GM12878 (cell line): ENCODE measurements at regions not wholly inside any gene's neighbourhood (a gene's known extent, or its start where the extent isn't known, plus 50 kb on each side); places are given as distances from the start of the nearest gene placed in this dataset.

Source experiments
- ATAC-seq: fragments of 200-7000 bp; cut with Tn5 transposase; 3 replicates; pipeline ENCODE4 v1.9.1; 2020; ENCODE audit warnings: mild to moderate bottlenecking, moderate library complexity
- BruUV-seq: library from RNA; stranded (reverse); fragments of 400-500 nt; replicated peaks from 2 replicates; lab custom pipeline; 2021; lab: Mats Ljungman, UMichigan
- CTCF ChIA-PET: fragments of 300-600 bp; sonication (Branson Sonifier 250); formaldehyde crosslinking; extraction: SDS; loops from one replicate; lab custom pipeline; 2021; ENCODE audit warnings: inconsistent platforms; lab: Yijun Ruan, JAX
- POLR2A ChIA-PET: fragments of 350-600 bp; formaldehyde crosslinking; extraction: SDS; loops from one replicate; lab custom pipeline; 2021; ENCODE audit warnings: inconsistent platforms; lab: Charles Lee
- RAD21 ChIA-PET: fragments of 300-600 bp; sonication (Branson Sonifier 250); formaldehyde crosslinking; loops from one replicate; lab custom pipeline; 2023; ENCODE audit warnings: antibody characterized with exemption; ENCODE audit not compliant: unreplicated experiment; lab: Charles Lee
- SMC1A ChIA-PET: fragments of 300-600 bp; sonication (Branson Sonifier 250); formaldehyde crosslinking; loops from one replicate; lab custom pipeline; 2023; ENCODE audit not compliant: unreplicated experiment, uncharacterized antibody; lab: Charles Lee
- DNase-seq: peaks from one replicate; pipeline ENCODE4 v3.0.0-alpha.2; 2011; ENCODE audit warnings: low read depth, low spot score
- FAIRE-seq: peaks from 3 replicates; lab custom pipeline; 2011; peaks lifted over from hg19 to GRCh38; lab: Jason Lieb, UNC
- H2AFZ ChIP-seq: 2 replicates; pipeline ENCODE4 v1.6.0; 2011; ENCODE audit warnings: low read depth, low read length, control low read depth; ENCODE audit not compliant: control insufficient read depth
- H3K27ac ChIP-seq: 2 replicates; pipeline ENCODE4 v1.5.1; 2011; ENCODE audit warnings: control low read depth; ENCODE audit not compliant: control insufficient read depth, insufficient read depth
- H3K27me3 ChIP-seq, 2 experiments: replicated peaks in 1 of 2; 2 replicates each; pipeline versions ENCODE4 v1.6.0 to v1.6.1; 2011; ENCODE audit warnings: low read length in 1 of 2; ENCODE audit not compliant: control insufficient read depth in 2 of 2, insufficient read depth in 2 of 2
- H3K36me3 ChIP-seq, 2 experiments: 2 replicates each; pipeline ENCODE4 v1.5.1; 2011; ENCODE audit warnings: low read length in 1 of 2; ENCODE audit not compliant: control insufficient read depth in 2 of 2, insufficient read depth in 2 of 2
- H3K4me1 ChIP-seq: 2 replicates; pipeline ENCODE4 v1.6.1; 2011; ENCODE audit warnings: mild to moderate bottlenecking, low read length, moderate library complexity, mixed read lengths; ENCODE audit not compliant: control insufficient read depth, insufficient read depth
- H3K4me2 ChIP-seq: 2 replicates; pipeline ENCODE4 v1.6.0; 2011; ENCODE audit warnings: control low read depth; ENCODE audit not compliant: control insufficient read depth, insufficient read depth
- H3K4me3 ChIP-seq: fragments of 200-600 bp; sonication (generic); 2 replicates; pipeline ENCODE4 v1.5.1; 2016
- H3K79me2 ChIP-seq: 2 replicates; pipeline ENCODE4 v1.6.0; 2011; ENCODE audit warnings: low read length; ENCODE audit not compliant: control insufficient read depth, insufficient read depth
- H3K9ac ChIP-seq: 2 replicates; pipeline ENCODE4 v1.8.0; 2011; ENCODE audit warnings: low read length, control low read depth, mixed read lengths; ENCODE audit not compliant: control insufficient read depth, insufficient read depth
- H3K9me3 ChIP-seq: replicated peaks from 3 replicates; pipeline ENCODE4 v1.5.1; 2011; ENCODE audit warnings: mild to moderate bottlenecking, low read length; ENCODE audit not compliant: control insufficient read depth, insufficient read depth
- H4K20me1 ChIP-seq: 2 replicates; pipeline ENCODE4 v1.6.0; 2011; ENCODE audit not compliant: control insufficient read depth, insufficient read depth
- BHLHE40 ChIP-seq, 2 experiments: fragments of 450-650 bp in 1 of 2; IDR thresholded peaks; 2 replicates each; pipeline ENCODE4 v1.6.1; 2011 to 2017; ENCODE audit warnings: low read depth in 2 of 2, borderline replicate concordance in 1 of 2, improper control_type of control experiment in 1 of 2, low read length in 1 of 2, mild to moderate bottlenecking in 1 of 2
- MEF2A ChIP-seq: IDR thresholded peaks from 2 replicates; pipeline ENCODE4 v1.6.1; 2011; ENCODE audit warnings: low read depth, mild to moderate bottlenecking, low read length, moderate library complexity; ENCODE audit not compliant: insufficient read depth
- NFYA ChIP-seq: IDR thresholded peaks from 2 replicates; pipeline ENCODE4 v1.6.1; 2011; ENCODE audit warnings: low read depth, mild to moderate bottlenecking, low read length, improper control_type of control experiment, borderline replicate concordance
- POU2F2 ChIP-seq: IDR thresholded peaks from 3 replicates; pipeline ENCODE4 v1.6.1; 2011; ENCODE audit warnings: low read depth, mild to moderate bottlenecking, low read length, borderline replicate concordance
- SMAD1 ChIP-seq: fragments of 450-650 bp; IDR thresholded peaks from 2 replicates; pipeline ENCODE4 v1.6.1; 2018; ENCODE audit warnings: mild to moderate bottlenecking, low read depth; ENCODE audit not compliant: partially characterized antibody
- ZBED1 ChIP-seq: IDR thresholded peaks from 2 replicates; pipeline ENCODE4 v1.6.1; 2016; ENCODE audit warnings: borderline replicate concordance
- WGBS: methylation state at CpG from one replicate; pipeline ENCODE4 v1.1.6; 2016; ENCODE audit warnings: low lambda C conversion rate; ENCODE audit not compliant: insufficient replicate concordance, insufficient coverage; ENCODE audit errors: missing lambda C conversion rate; 5-methylcytosine and 5-hydroxymethylcytosine counted together
- in situ Hi-C: fragments of 300-500 bp; cut with MboI; formaldehyde crosslinking; loops from 9 replicates; pipeline ENCODE4 v1.14.3; 2018; ENCODE audit warnings: mixed read lengths
- intact Hi-C: fragments of 100-400 bp; cut with micrococcal nuclease; formaldehyde crosslinking; loops from one replicate; pipeline ENCODE4 v1.14.2; 2022; ENCODE audit not compliant: unreplicated experiment
- TF ChIP-seq, protein P1 (sequence below): fragments of 450-650 bp; IDR thresholded peaks from 2 replicates; pipeline ENCODE4 v1.6.1; 2017; ENCODE audit warnings: mild to moderate bottlenecking, moderate library complexity
- TF ChIP-seq, protein P2 (sequence below): fragments of 450-650 bp; IDR thresholded peaks from 2 replicates; pipeline ENCODE4 v1.6.1; 2016; ENCODE audit warnings: mild to moderate bottlenecking
- TF ChIP-seq, protein P3 (sequence below): fragments of 450-650 bp; IDR thresholded peaks from 2 replicates; pipeline ENCODE4 v1.6.1; 2017; ENCODE audit warnings: antibody characterized with exemption, mild to moderate bottlenecking, moderate library complexity
- TF ChIP-seq, protein P4 (sequence below): fragments of 450-650 bp; formaldehyde crosslinking; IDR thresholded peaks from 2 replicates; pipeline ENCODE4 v1.4.0; 2020; ENCODE audit warnings: mild to moderate bottlenecking, moderate library complexity
- TF ChIP-seq, protein P5 (sequence below): IDR thresholded peaks from 2 replicates; pipeline ENCODE4 v1.6.1; 2011; ENCODE audit warnings: low read depth, mild to moderate bottlenecking, low read length, moderate library complexity, borderline replicate concordance; ENCODE audit errors: extremely low read depth

DNA sequence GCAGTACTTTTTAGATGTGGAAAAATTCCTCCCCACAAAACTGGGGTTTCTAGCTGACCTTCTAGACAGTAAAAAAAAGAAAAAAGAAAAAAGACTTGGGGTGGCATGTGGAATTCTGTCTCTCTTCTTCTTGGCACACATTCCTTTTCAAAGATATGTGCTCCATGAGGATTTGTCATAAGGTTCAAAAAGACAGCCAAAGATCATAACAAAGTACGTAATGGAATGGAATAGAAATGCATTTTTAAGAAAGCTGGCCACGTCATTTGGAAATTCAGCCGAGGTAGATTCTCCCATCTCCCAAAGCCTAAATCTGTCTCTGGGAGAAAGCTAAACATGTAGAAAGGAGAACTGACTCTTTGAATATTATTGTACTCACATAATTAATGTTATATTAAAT is 381.3 kb upstream of the NFE2L3 start:
- ATAC-seq (no peak), FAIRE-seq (no peak), DNase-seq (no peak)
- TF ChIP-seq, protein P1, sequence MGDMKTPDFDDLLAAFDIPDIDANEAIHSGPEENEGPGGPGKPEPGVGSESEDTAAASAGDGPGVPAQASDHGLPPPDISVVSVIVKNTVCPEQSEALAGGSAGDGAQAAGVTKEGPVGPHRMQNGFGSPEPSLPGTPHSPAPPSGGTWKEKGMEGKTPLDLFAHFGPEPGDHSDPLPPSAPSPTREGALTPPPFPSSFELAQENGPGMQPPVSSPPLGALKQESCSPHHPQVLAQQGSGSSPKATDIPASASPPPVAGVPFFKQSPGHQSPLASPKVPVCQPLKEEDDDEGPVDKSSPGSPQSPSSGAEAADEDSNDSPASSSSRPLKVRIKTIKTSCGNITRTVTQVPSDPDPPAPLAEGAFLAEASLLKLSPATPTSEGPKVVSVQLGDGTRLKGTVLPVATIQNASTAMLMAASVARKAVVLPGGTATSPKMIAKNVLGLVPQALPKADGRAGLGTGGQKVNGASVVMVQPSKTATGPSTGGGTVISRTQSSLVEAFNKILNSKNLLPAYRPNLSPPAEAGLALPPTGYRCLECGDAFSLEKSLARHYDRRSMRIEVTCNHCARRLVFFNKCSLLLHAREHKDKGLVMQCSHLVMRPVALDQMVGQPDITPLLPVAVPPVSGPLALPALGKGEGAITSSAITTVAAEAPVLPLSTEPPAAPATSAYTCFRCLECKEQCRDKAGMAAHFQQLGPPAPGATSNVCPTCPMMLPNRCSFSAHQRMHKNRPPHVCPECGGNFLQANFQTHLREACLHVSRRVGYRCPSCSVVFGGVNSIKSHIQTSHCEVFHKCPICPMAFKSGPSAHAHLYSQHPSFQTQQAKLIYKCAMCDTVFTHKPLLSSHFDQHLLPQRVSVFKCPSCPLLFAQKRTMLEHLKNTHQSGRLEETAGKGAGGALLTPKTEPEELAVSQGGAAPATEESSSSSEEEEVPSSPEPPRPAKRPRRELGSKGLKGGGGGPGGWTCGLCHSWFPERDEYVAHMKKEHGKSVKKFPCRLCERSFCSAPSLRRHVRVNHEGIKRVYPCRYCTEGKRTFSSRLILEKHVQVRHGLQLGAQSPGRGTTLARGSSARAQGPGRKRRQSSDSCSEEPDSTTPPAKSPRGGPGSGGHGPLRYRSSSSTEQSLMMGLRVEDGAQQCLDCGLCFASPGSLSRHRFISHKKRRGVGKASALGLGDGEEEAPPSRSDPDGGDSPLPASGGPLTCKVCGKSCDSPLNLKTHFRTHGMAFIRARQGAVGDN, result no peak
- TF ChIP-seq ZBED1 (no peak), SMAD1 (no peak), MEF2A (no peak), NFYA (no peak), BHLHE40 (IDR thresholded peaks at IDR 0.05; ENCODE audit: borderline replicate concordance in 1 of 2, low read depth in 2 of 2, low read length in 1 of 2) (no peak), POU2F2 (no peak)
- TF ChIP-seq, protein P2, sequence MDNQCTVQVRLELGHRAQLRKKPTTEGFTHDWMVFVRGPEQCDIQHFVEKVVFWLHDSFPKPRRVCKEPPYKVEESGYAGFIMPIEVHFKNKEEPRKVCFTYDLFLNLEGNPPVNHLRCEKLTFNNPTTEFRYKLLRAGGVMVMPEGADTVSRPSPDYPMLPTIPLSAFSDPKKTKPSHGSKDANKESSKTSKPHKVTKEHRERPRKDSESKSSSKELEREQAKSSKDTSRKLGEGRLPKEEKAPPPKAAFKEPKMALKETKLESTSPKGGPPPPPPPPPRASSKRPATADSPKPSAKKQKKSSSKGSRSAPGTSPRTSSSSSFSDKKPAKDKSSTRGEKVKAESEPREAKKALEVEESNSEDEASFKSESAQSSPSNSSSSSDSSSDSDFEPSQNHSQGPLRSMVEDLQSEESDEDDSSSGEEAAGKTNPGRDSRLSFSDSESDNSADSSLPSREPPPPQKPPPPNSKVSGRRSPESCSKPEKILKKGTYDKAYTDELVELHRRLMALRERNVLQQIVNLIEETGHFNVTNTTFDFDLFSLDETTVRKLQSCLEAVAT, result no peak
- TF ChIP-seq, protein P3, sequence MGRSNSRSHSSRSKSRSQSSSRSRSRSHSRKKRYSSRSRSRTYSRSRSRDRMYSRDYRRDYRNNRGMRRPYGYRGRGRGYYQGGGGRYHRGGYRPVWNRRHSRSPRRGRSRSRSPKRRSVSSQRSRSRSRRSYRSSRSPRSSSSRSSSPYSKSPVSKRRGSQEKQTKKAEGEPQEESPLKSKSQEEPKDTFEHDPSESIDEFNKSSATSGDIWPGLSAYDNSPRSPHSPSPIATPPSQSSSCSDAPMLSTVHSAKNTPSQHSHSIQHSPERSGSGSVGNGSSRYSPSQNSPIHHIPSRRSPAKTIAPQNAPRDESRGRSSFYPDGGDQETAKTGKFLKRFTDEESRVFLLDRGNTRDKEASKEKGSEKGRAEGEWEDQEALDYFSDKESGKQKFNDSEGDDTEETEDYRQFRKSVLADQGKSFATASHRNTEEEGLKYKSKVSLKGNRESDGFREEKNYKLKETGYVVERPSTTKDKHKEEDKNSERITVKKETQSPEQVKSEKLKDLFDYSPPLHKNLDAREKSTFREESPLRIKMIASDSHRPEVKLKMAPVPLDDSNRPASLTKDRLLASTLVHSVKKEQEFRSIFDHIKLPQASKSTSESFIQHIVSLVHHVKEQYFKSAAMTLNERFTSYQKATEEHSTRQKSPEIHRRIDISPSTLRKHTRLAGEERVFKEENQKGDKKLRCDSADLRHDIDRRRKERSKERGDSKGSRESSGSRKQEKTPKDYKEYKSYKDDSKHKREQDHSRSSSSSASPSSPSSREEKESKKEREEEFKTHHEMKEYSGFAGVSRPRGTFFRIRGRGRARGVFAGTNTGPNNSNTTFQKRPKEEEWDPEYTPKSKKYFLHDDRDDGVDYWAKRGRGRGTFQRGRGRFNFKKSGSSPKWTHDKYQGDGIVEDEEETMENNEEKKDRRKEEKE, result no peak
- TF ChIP-seq, protein P4, sequence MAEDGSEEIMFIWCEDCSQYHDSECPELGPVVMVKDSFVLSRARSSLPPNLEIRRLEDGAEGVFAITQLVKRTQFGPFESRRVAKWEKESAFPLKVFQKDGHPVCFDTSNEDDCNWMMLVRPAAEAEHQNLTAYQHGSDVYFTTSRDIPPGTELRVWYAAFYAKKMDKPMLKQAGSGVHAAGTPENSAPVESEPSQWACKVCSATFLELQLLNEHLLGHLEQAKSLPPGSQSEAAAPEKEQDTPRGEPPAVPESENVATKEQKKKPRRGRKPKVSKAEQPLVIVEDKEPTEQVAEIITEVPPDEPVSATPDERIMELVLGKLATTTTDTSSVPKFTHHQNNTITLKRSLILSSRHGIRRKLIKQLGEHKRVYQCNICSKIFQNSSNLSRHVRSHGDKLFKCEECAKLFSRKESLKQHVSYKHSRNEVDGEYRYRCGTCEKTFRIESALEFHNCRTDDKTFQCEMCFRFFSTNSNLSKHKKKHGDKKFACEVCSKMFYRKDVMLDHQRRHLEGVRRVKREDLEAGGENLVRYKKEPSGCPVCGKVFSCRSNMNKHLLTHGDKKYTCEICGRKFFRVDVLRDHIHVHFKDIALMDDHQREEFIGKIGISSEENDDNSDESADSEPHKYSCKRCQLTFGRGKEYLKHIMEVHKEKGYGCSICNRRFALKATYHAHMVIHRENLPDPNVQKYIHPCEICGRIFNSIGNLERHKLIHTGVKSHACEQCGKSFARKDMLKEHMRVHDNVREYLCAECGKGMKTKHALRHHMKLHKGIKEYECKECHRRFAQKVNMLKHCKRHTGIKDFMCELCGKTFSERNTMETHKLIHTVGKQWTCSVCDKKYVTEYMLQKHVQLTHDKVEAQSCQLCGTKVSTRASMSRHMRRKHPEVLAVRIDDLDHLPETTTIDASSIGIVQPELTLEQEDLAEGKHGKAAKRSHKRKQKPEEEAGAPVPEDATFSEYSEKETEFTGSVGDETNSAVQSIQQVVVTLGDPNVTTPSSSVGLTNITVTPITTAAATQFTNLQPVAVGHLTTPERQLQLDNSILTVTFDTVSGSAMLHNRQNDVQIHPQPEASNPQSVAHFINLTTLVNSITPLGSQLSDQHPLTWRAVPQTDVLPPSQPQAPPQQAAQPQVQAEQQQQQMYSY, result no peak
- TF ChIP-seq, protein P5, sequence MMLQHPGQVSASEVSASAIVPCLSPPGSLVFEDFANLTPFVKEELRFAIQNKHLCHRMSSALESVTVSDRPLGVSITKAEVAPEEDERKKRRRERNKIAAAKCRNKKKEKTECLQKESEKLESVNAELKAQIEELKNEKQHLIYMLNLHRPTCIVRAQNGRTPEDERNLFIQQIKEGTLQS, result no peak
- POLR2A ChIA-PET, result interaction anchor here (0.5 kb wide), 1 partner anchor 627 kb away, joined by 4 read pairs; no protein-coding TSS in a partner anchor
- no peaks in the 10 kb centered on the region for H4K20me1 ChIP-seq
- no TSS peak for BruUV-seq
- in situ Hi-C loops (no loop called here), intact Hi-C loops (no loop called here)
- H3K27me3 ChIP-seq, result no peaks in the 10 kb centered on the region; a peak in 1 of 4 replicates
- no peak overlapping the region for H3K27ac ChIP-seq
- H3K9me3 ChIP-seq, result no peaks in the 10 kb centered on the region
- H3K4me3 ChIP-seq, result no peak overlapping the region
- SMC1A ChIA-PET, result no interaction called here
- H3K4me2 ChIP-seq, result no peak overlapping the region
- RAD21 ChIA-PET, result no interaction called here
- CTCF ChIA-PET, result no interaction called here
- H3K36me3 ChIP-seq, result no peaks in the 10 kb centered on the region
- no peaks in the 10 kb centered on the region for H3K4me1 ChIP-seq
- H3K9ac ChIP-seq, result no peak overlapping the region
- 47% methylated on average over 3 of the region's 3 CpGs for WGBS
- no peaks in the 10 kb centered on the region for H3K79me2 ChIP-seq
- H2AFZ ChIP-seq, result no peak overlapping the region
